HEK293 (cell line): ENCODE measurements at regions not wholly inside any gene's neighbourhood (a gene's known extent, or its start where the extent isn't known, plus 50 kb on each side); places are given as distances from the start of the nearest gene placed in this dataset.

Experiments
- CTCF ChIA-PET: fragments of 350-600 bp; formaldehyde crosslinking; extraction: SDS; loops from one replicate; lab custom pipeline; 2021; ENCODE audit warnings: antibody characterized with exemption; lab: Yijun Ruan, JAX
- POLR2A ChIA-PET: fragments of 300-600 bp; formaldehyde crosslinking; extraction: SDS; loops from one replicate; lab custom pipeline; 2020; ENCODE audit warnings: antibody characterized with exemption, inconsistent platforms; lab: Yijun Ruan, JAX
- H3K27ac ChIP-seq: fragments of 200-500 bp; sonication (Bioruptor generic); 2 replicates; pipeline ENCODE4 v1.5.1; 2014; ENCODE audit warnings: low read depth, low read length, control low read depth, inconsistent platforms; ENCODE audit errors: extremely low read depth
- H3K36me3 ChIP-seq, 2 experiments: fragments of 200-500 bp in 1 of 2; sonication (Bioruptor generic) in 1 of 2; 1 replicate in 1 of 2; 2 replicates in 1 of 2; pipeline ENCODE4 v1.5.1; 2014 to 2017; ENCODE audit warnings: inconsistent platforms in 2 of 2, low read length in 2 of 2; ENCODE audit not compliant: control insufficient read depth in 2 of 2, insufficient read depth in 1 of 2
- H3K4me1 ChIP-seq: fragments of 200-500 bp; sonication (Bioruptor generic); 2 replicates; pipeline ENCODE4 v1.5.1; 2014; ENCODE audit warnings: mild to moderate bottlenecking, low read length, inconsistent platforms; ENCODE audit not compliant: control insufficient read depth, insufficient read depth
- H3K4me3 ChIP-seq: 2 replicates; pipeline ENCODE4 v1.5.1; 2011; ENCODE audit warnings: low read depth, mild to moderate bottlenecking, control low read depth, low read length, moderate library complexity
- H3K9me3 ChIP-seq: fragments of 200-500 bp; sonication (Bioruptor generic); 2 replicates; pipeline ENCODE4 v1.5.1; 2014; ENCODE audit warnings: low read depth, low read length, inconsistent platforms; ENCODE audit not compliant: control insufficient read depth, insufficient read depth
- BCL11B ChIP-seq: fragments of 450-650 bp; formaldehyde crosslinking; IDR thresholded peaks from 2 replicates; pipeline ENCODE4 v1.5.1; 2016; ENCODE audit warnings: low read depth, missing biosample characterization, missing genetic modification characterization
- KLF7 ChIP-seq: fragments of 450-650 bp; formaldehyde crosslinking; IDR thresholded peaks from 2 replicates; pipeline ENCODE4 v1.5.1; 2016; ENCODE audit warnings: missing biosample characterization, missing genetic modification characterization, borderline replicate concordance
- MZF1 ChIP-seq: fragments of 450-650 bp; formaldehyde crosslinking; IDR thresholded peaks from 2 replicates; pipeline ENCODE4 v1.5.1; 2017; ENCODE audit warnings: missing biosample characterization, missing genetic modification characterization, borderline replicate concordance
- TRIM28 ChIP-seq: IDR thresholded peaks from 2 replicates; pipeline ENCODE4 v1.6.1; 2011; ENCODE audit warnings: low read length, control low read depth, borderline replicate concordance
- ZNF155 ChIP-seq: fragments of 450-650 bp; formaldehyde crosslinking; IDR thresholded peaks from 2 replicates; pipeline ENCODE4 v1.5.1; 2016; ENCODE audit warnings: missing biosample characterization, missing genetic modification characterization
- ZNF157 ChIP-seq: fragments of 450-650 bp; formaldehyde crosslinking; IDR thresholded peaks from 2 replicates; pipeline ENCODE4 v1.5.1; 2016; ENCODE audit warnings: missing biosample characterization, missing genetic modification characterization
- ZNF202 ChIP-seq: fragments of 450-650 bp; formaldehyde crosslinking; IDR thresholded peaks from 2 replicates; pipeline ENCODE4 v1.5.1; 2016; ENCODE audit warnings: missing biosample characterization, missing genetic modification characterization, borderline replicate concordance
- ZNF211 ChIP-seq: fragments of 450-650 bp; formaldehyde crosslinking; IDR thresholded peaks from 2 replicates; pipeline ENCODE4 v1.5.1; 2016; ENCODE audit warnings: low read depth, missing biosample characterization, missing genetic modification characterization
- ZNF214 ChIP-seq: fragments of 450-650 bp; formaldehyde crosslinking; IDR thresholded peaks from 2 replicates; pipeline ENCODE4 v1.5.1; 2017; ENCODE audit warnings: missing biosample characterization, mild to moderate bottlenecking, missing genetic modification characterization, borderline replicate concordance
- ZNF23 ChIP-seq: fragments of 450-650 bp; formaldehyde crosslinking; IDR thresholded peaks from 2 replicates; pipeline ENCODE4 v1.5.1; 2016; ENCODE audit warnings: missing biosample characterization, missing genetic modification characterization, borderline replicate concordance
- ZNF248 ChIP-seq: fragments of 450-650 bp; formaldehyde crosslinking; IDR thresholded peaks from 2 replicates; pipeline ENCODE4 v1.5.1; 2017; ENCODE audit warnings: missing biosample characterization, missing genetic modification characterization
- ZNF266 ChIP-seq: fragments of 450-650 bp; formaldehyde crosslinking; IDR thresholded peaks from 2 replicates; pipeline ENCODE4 v1.5.1; 2016; ENCODE audit warnings: missing biosample characterization, missing genetic modification characterization, low read depth
- ZNF335 ChIP-seq: fragments of 450-650 bp; formaldehyde crosslinking; conservative IDR thresholded peaks from 2 replicates; pipeline ENCODE4 v1.5.1; 2016; ENCODE audit warnings: missing biosample characterization, missing genetic modification characterization
- ZNF366 ChIP-seq: fragments of 450-650 bp; formaldehyde crosslinking; conservative IDR thresholded peaks from 2 replicates; pipeline ENCODE4 v1.5.1; 2016; ENCODE audit warnings: missing biosample characterization, missing genetic modification characterization
- ZNF416 ChIP-seq: fragments of 450-650 bp; formaldehyde crosslinking; IDR thresholded peaks from 2 replicates; pipeline ENCODE4 v1.5.1; 2016; ENCODE audit warnings: missing biosample characterization, missing genetic modification characterization
- ZNF473 ChIP-seq: fragments of 450-650 bp; formaldehyde crosslinking; IDR thresholded peaks from 2 replicates; pipeline ENCODE4 v1.5.1; 2017; ENCODE audit warnings: missing biosample characterization, missing genetic modification characterization
- ZNF501 ChIP-seq: fragments of 450-650 bp; formaldehyde crosslinking; IDR thresholded peaks from 2 replicates; pipeline ENCODE4 v1.5.1; 2016; ENCODE audit warnings: missing biosample characterization, missing genetic modification characterization
- ZNF530 ChIP-seq: fragments of 450-650 bp; formaldehyde crosslinking; IDR thresholded peaks from 2 replicates; pipeline ENCODE4 v1.5.1; 2016; ENCODE audit warnings: low read depth, missing biosample characterization, missing genetic modification characterization
- ZNF621 ChIP-seq: fragments of 450-650 bp; formaldehyde crosslinking; IDR thresholded peaks from 2 replicates; pipeline ENCODE4 v1.5.1; 2017; ENCODE audit warnings: missing biosample characterization, missing genetic modification characterization
- ZNF670 ChIP-seq: fragments of 450-650 bp; formaldehyde crosslinking; IDR thresholded peaks from 2 replicates; pipeline ENCODE4 v1.5.1; 2016; ENCODE audit warnings: missing biosample characterization, missing genetic modification characterization, low read depth
- ZNF76 ChIP-seq: fragments of 450-650 bp; formaldehyde crosslinking; IDR thresholded peaks from 2 replicates; pipeline ENCODE4; 2016; ENCODE audit warnings: low read depth, missing biosample characterization, missing genetic modification characterization, borderline replicate concordance
- ZNF785 ChIP-seq: fragments of 450-650 bp; formaldehyde crosslinking; IDR thresholded peaks from 2 replicates; pipeline ENCODE4 v1.5.1; 2016; ENCODE audit warnings: missing biosample characterization, missing genetic modification characterization
- ZNF843 ChIP-seq: fragments of 450-650 bp; formaldehyde crosslinking; IDR thresholded peaks from 2 replicates; pipeline ENCODE4 v1.5.1; 2016; ENCODE audit warnings: missing biosample characterization, missing genetic modification characterization
- ZXDB ChIP-seq: fragments of 450-650 bp; formaldehyde crosslinking; IDR thresholded peaks from 2 replicates; pipeline ENCODE4 v1.5.1; 2016; ENCODE audit warnings: missing biosample characterization, missing genetic modification characterization
- TF ChIP-seq, protein P1 (sequence below): fragments of 450-650 bp; formaldehyde crosslinking; IDR thresholded peaks from 2 replicates; pipeline ENCODE4 v1.5.1; 2016; ENCODE audit warnings: missing biosample characterization, missing genetic modification characterization
- TF ChIP-seq, protein P2 (sequence below): fragments of 450-650 bp; formaldehyde crosslinking; IDR thresholded peaks from 2 replicates; pipeline ENCODE4 v1.5.1; 2016; ENCODE audit warnings: missing biosample characterization, missing genetic modification characterization
- TF ChIP-seq, protein P3 (sequence below): fragments of 450-650 bp; formaldehyde crosslinking; IDR thresholded peaks from 2 replicates; pipeline ENCODE4 v1.5.1; 2016; ENCODE audit warnings: missing biosample characterization, missing genetic modification characterization
- TF ChIP-seq, protein P4 (sequence below): fragments of 450-650 bp; formaldehyde crosslinking; IDR thresholded peaks from 2 replicates; pipeline ENCODE4 v1.5.1; 2017; ENCODE audit warnings: missing biosample characterization, missing genetic modification characterization

DNA sequence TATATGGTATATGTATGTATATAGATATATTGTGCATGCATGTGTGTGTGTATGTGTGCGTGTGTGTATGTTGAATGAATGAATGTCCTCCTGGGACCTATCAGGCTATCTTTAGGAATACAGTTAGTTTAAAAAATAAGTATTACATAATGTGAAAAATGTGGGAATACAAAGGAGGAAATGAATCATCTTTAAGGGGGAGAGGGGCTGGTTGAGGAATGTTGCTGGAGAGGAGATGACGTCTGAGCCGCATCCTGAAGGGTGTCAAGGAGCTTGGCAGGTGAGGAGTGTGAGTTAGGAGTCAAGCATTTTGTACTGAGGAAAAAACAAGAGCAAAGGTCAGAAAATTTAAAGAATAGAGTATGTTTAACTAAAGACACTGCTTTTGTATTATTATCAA lies 62.4 kb upstream of the NLK start:
- TF ChIP-seq ZNF155 (tag by site-specific recombination) (no peak), ZNF473 (tag by site-specific recombination) (no peak), BCL11B (tag by site-specific recombination) (no peak), ZNF202 (tag by site-specific recombination) (no peak), ZNF266 (tag by site-specific recombination) (no peak), ZNF416 (tag by site-specific recombination) (no peak), ZXDB (no peak), ZNF214 (tag by site-specific recombination) (no peak), MZF1 (tag by site-specific recombination) (no peak), ZNF670 (tag by site-specific recombination) (no peak)
- TF ChIP-seq, protein P1, sequence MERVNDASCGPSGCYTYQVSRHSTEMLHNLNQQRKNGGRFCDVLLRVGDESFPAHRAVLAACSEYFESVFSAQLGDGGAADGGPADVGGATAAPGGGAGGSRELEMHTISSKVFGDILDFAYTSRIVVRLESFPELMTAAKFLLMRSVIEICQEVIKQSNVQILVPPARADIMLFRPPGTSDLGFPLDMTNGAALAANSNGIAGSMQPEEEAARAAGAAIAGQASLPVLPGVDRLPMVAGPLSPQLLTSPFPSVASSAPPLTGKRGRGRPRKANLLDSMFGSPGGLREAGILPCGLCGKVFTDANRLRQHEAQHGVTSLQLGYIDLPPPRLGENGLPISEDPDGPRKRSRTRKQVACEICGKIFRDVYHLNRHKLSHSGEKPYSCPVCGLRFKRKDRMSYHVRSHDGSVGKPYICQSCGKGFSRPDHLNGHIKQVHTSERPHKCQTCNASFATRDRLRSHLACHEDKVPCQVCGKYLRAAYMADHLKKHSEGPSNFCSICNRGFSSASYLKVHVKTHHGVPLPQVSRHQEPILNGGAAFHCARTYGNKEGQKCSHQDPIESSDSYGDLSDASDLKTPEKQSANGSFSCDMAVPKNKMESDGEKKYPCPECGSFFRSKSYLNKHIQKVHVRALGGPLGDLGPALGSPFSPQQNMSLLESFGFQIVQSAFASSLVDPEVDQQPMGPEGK (tag by site-specific recombination), result no peak
- TF ChIP-seq, protein P2, sequence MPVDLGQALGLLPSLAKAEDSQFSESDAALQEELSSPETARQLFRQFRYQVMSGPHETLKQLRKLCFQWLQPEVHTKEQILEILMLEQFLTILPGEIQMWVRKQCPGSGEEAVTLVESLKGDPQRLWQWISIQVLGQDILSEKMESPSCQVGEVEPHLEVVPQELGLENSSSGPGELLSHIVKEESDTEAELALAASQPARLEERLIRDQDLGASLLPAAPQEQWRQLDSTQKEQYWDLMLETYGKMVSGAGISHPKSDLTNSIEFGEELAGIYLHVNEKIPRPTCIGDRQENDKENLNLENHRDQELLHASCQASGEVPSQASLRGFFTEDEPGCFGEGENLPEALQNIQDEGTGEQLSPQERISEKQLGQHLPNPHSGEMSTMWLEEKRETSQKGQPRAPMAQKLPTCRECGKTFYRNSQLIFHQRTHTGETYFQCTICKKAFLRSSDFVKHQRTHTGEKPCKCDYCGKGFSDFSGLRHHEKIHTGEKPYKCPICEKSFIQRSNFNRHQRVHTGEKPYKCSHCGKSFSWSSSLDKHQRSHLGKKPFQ (tag by site-specific recombination), result no peak
- Histone ChIP-seq H3K27ac (no peak overlapping the region), H3K9me3 (no peaks in the 10 kb centered on the region), H3K36me3 (no peaks in the 10 kb centered on the region), H3K4me1 (no peaks in the 10 kb centered on the region), H3K4me3 (no peak overlapping the region)
- CTCF ChIA-PET, result interaction anchor here (0.8 kb wide), 1 partner anchor 87 kb away, joined by 3 read pairs; no protein-coding TSS in a partner anchor
- POLR2A ChIA-PET, result no interaction called here

DNA sequence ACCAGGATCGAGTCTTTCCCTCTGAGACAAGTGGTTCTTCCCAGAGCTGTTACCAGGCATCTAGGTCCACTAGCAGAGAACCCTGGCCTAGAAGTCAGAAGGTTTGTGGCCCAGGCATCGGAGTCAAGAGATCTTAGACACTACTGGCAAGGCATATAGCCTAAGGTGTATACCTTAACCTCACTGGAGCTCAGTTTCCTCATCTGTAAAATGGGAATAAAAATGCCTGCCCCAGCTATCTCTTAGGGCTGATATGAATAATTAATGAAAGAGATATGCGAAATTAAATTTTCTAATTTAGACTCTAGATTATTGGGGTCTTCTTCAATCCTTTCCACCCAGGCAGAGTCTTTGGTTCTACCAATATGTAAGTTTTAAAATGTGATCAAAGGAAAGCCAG lies 60.5 kb upstream of the NLK start:
- no peaks in the 10 kb centered on the region for H3K9me3 ChIP-seq
- no peak overlapping the region for H3K4me3 ChIP-seq
- CTCF ChIA-PET, result interaction anchor here (0.7 to 0.8 kb wide), 2 partner anchors 9 to 164 kb away, joined by 4 read pairs; no protein-coding TSS in a partner anchor
- no peaks in the 10 kb centered on the region for H3K4me1 ChIP-seq
- POLR2A ChIA-PET, result no interaction called here
- H3K36me3 ChIP-seq, result no peaks in the 10 kb centered on the region
- no peak overlapping the region for H3K27ac ChIP-seq
- TF ChIP-seq, protein P3, sequence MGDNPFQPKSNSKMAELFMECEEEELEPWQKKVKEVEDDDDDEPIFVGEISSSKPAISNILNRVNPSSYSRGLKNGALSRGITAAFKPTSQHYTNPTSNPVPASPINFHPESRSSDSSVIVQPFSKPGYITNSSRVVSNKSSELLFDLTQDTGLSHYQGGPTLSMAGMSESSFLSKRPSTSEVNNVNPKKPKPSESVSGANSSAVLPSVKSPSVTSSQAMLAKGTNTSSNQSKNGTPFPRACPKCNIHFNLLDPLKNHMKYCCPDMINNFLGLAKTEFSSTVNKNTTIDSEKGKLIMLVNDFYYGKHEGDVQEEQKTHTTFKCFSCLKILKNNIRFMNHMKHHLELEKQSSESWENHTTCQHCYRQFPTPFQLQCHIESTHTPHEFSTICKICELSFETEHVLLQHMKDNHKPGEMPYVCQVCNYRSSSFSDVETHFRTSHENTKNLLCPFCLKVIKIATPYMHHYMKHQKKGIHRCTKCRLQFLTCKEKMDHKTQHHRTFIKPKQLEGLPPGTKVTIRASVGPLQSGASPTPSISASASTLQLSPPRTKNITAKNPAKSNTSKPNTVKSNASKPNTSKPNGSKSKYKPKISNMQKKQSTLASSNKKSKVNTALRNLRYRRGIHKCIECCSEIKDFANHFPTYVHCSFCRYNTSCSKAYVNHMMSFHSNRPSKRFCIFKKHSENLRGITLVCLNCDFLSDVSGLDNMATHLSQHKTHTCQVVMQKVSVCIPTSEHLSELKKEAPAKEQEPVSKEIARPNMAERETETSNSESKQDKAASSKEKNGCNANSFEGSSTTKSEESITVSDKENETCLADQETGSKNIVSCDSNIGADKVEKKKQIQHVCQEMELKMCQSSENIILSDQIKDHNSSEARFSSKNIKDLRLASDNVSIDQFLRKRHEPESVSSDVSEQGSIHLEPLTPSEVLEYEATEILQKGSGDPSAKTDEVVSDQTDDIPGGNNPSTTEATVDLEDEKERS (tag by site-specific recombination), result no peak
- TF ChIP-seq ZNF785 (tag by site-specific recombination), result no peak
- TF ChIP-seq, protein P4, sequence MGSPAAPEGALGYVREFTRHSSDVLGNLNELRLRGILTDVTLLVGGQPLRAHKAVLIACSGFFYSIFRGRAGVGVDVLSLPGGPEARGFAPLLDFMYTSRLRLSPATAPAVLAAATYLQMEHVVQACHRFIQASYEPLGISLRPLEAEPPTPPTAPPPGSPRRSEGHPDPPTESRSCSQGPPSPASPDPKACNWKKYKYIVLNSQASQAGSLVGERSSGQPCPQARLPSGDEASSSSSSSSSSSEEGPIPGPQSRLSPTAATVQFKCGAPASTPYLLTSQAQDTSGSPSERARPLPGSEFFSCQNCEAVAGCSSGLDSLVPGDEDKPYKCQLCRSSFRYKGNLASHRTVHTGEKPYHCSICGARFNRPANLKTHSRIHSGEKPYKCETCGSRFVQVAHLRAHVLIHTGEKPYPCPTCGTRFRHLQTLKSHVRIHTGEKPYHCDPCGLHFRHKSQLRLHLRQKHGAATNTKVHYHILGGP (tag by site-specific recombination), result no peak
- TF ChIP-seq ZNF843 (tag by site-specific recombination), result no peak
- no peak for TF ChIP-seq ZNF366 (tag by site-specific recombination)
- TF ChIP-seq KLF7 (tag by site-specific recombination), result no peak
- no peak for TF ChIP-seq ZNF76 (tag by site-specific recombination)
- TF ChIP-seq ZNF248, result no peak
- TF ChIP-seq ZNF530 (tag by site-specific recombination), result no peak
- no peak for TF ChIP-seq ZNF23 (tag by site-specific recombination)
- TF ChIP-seq ZNF335 (tag by site-specific recombination), result no peak
- TF ChIP-seq ZNF202 (tag by site-specific recombination), result no peak
- no peak for TF ChIP-seq ZNF211 (tag by site-specific recombination)
- TF ChIP-seq ZNF501 (tag by site-specific recombination), result no peak
- no peak for TF ChIP-seq ZNF621 (tag by site-specific recombination)
- TF ChIP-seq TRIM28, result no peak
- no peak for TF ChIP-seq ZNF157 (tag by site-specific recombination)
